Endodermal cell (in vitro differentiated cells): ENCODE measurements at regions not wholly inside any gene's neighbourhood (a gene's known extent, or its start where the extent isn't known, plus 50 kb on each side); places are given as distances from the start of the nearest gene placed in this dataset.

Experiments
- DNase-seq: peaks from one replicate; pipeline ENCODE4 v3.0.0-alpha.2; 2017
- H3K27ac ChIP-seq: 2 replicates; pipeline ENCODE4 v1.5.1; 2013; ENCODE audit warnings: mild to moderate bottlenecking, low read depth, low read length, moderate library complexity
- H3K27me3 ChIP-seq: 2 replicates; pipeline ENCODE4 v1.6.1; 2013; ENCODE audit warnings: mild to moderate bottlenecking, low read length, moderate library complexity; ENCODE audit not compliant: insufficient read depth, control insufficient read depth, poor library complexity, severe bottlenecking
- H3K36me3 ChIP-seq: 2 replicates; pipeline ENCODE4 v1.7.0; 2013; ENCODE audit warnings: mild to moderate bottlenecking, low read length, moderate library complexity; ENCODE audit not compliant: control insufficient read depth, insufficient read depth
- H3K4me1 ChIP-seq: one replicate; pipeline ENCODE4 v1.7.0; 2013; ENCODE audit warnings: low read length; ENCODE audit not compliant: control insufficient read depth, insufficient read depth
- H3K4me3 ChIP-seq: 2 replicates; pipeline ENCODE4 v1.5.1; 2013; ENCODE audit warnings: mild to moderate bottlenecking, low read length, moderate library complexity
- H3K9ac ChIP-seq: 2 replicates; pipeline ENCODE4 v1.6.1; 2013; ENCODE audit warnings: mild to moderate bottlenecking, low read length, moderate library complexity; ENCODE audit not compliant: poor library complexity, severe bottlenecking; ENCODE audit errors: extremely low read depth
- H3K9me3 ChIP-seq: 2 replicates; pipeline ENCODE4 v1.6.1; 2013; ENCODE audit warnings: mild to moderate bottlenecking, low read length, moderate library complexity; ENCODE audit not compliant: control insufficient read depth
- H3K27ac Mint-ChIP-seq: 2 replicates; pipeline ENCODE4 v1.8.0; 2020; ENCODE audit warnings: mixed read lengths
- H3K27me3 Mint-ChIP-seq: 2 replicates; pipeline ENCODE4 v1.8.0; 2021; ENCODE audit warnings: mild to moderate bottlenecking, mixed read lengths; ENCODE audit not compliant: insufficient read depth
- H3K36me3 Mint-ChIP-seq: 2 replicates; pipeline ENCODE4 v1.8.0; 2020; ENCODE audit warnings: low read depth, mixed read lengths
- H3K4me1 Mint-ChIP-seq: 2 replicates; pipeline ENCODE4 v1.8.0; 2020; ENCODE audit warnings: mixed read lengths
- H3K4me3 Mint-ChIP-seq: 2 replicates; pipeline ENCODE4 v1.8.0; 2020; ENCODE audit warnings: mild to moderate bottlenecking, moderate library complexity, mixed read lengths
- H3K9me3 Mint-ChIP-seq: 2 replicates; pipeline ENCODE4 v1.8.0; 2020; ENCODE audit warnings: mild to moderate bottlenecking, mixed read lengths
- CTCF ChIP-seq: fragments of 200-600 bp; sonication (generic); conservative IDR thresholded peaks from 2 replicates; pipeline ENCODE4 v1.5.0; 2021; ENCODE audit warnings: antibody characterized with exemption, mild to moderate bottlenecking
- WGBS, 2 experiments: methylation state at CpG; one replicate each; pipeline versions ENCODE4 v1.1.5 to v1.1.7; 2013; ENCODE audit warnings: missing lambda C conversion rate in 2 of 2, mixed read lengths in 1 of 2; ENCODE audit not compliant: insufficient coverage in 1 of 2, insufficient read length in 1 of 2; 5-methylcytosine and 5-hydroxymethylcytosine counted together

- peaks cover 73% of the 10 kb centered on the region for H3K9me3 Mint-ChIP-seq
- peaks cover 84% of the 10 kb centered on the region for H3K9me3 ChIP-seq
- H3K9ac ChIP-seq = no peak overlapping the region
Observed at GRCh38 chr1:2941040-2941439, 80.2 kb upstream of the ACTRT2 start.

GRCh38 chr1:2941907-2942306 is 79.4 kb upstream of the ACTRT2 start:
- peaks cover 69% of the 10 kb centered on the region for H3K9me3 Mint-ChIP-seq
- DNase-seq = no peak
- no peaks in the 10 kb centered on the region for H3K4me1 Mint-ChIP-seq
- TF ChIP-seq CTCF = no peak
- H3K27me3 Mint-ChIP-seq = no peaks in the 10 kb centered on the region
- WGBS, 2 experiments = 84 to 86% methylated on average over 5 to 6 of the region's 6 CpGs
- H3K27ac Mint-ChIP-seq = no peak overlapping the region
- Histone ChIP-seq H3K27me3 (no peaks in the 10 kb centered on the region), H3K4me3 (no peak overlapping the region), H3K9me3 (peaks cover 84% of the 10 kb centered on the region), H3K27ac (no peak overlapping the region), H3K36me3 (no peaks in the 10 kb centered on the region), H3K4me1 (no peaks in the 10 kb centered on the region), H3K9ac (no peak overlapping the region)
- peaks cover 4% of the 10 kb centered on the region for H3K36me3 Mint-ChIP-seq
- H3K4me3 Mint-ChIP-seq = no peak overlapping the region

More at GRCh38 chr1:2941040-2941439, 80.2 kb upstream of the ACTRT2 start:
- no peaks in the 10 kb centered on the region for H3K4me1 ChIP-seq
- Mint-ChIP-seq H3K4me1 (no peaks in the 10 kb centered on the region), H3K27me3 (no peaks in the 10 kb centered on the region), H3K4me3 (no peak overlapping the region), H3K36me3 (peaks cover 4% of the 10 kb centered on the region), H3K27ac (no peak overlapping the region)
- no peaks in the 10 kb centered on the region for H3K36me3 ChIP-seq
- no peak for DNase-seq
- no peak for TF ChIP-seq CTCF
- WGBS, 2 experiments = 61 to 82% methylated on average over 1 to 2 of the region's 2 CpGs
- no peaks in the 10 kb centered on the region for H3K27me3 ChIP-seq
- no peak overlapping the region for H3K27ac ChIP-seq
- no peak overlapping the region for H3K4me3 ChIP-seq

- Histone ChIP-seq H3K4me3 (no peak overlapping the region), H3K9ac (no peak overlapping the region), H3K27me3 (no peaks in the 10 kb centered on the region), H3K4me1 (no peaks in the 10 kb centered on the region), H3K9me3 (peaks cover 79% of the 10 kb centered on the region), H3K36me3 (no peaks in the 10 kb centered on the region), H3K27ac (no peak overlapping the region)
- H3K36me3 Mint-ChIP-seq = peaks cover 4% of the 10 kb centered on the region
- whole genome bisulfite sequencing, 2 experiments = 62 to 76% methylated on average over 3 to 5 of the region's 5 CpGs
- H3K4me1 Mint-ChIP-seq = no peaks in the 10 kb centered on the region
- H3K27ac Mint-ChIP-seq = no peak overlapping the region
- no peak for DNase-seq
- no peak overlapping the region for H3K4me3 Mint-ChIP-seq
- H3K9me3 Mint-ChIP-seq = peaks cover 69% of the 10 kb centered on the region
- no peak for TF ChIP-seq CTCF
- H3K27me3 Mint-ChIP-seq = no peaks in the 10 kb centered on the region
Observed at GRCh38 chr1:2942410-2942809, 78.9 kb upstream of the ACTRT2 start.
